GM21528 (cell line): ENCODE measurements at regions not wholly inside any gene's neighbourhood (a gene's known extent, or its start where the extent isn't known, plus 50 kb on each side); places are given as distances from the start of the nearest gene placed in this dataset.

Source experiments
- ATAC-seq: cut with Tn5 transposase; IDR thresholded peaks from one replicate; pipeline ENCODE4 v1.9.1; 2021; ENCODE audit warnings: mild to moderate bottlenecking, moderate library complexity; ENCODE audit not compliant: unreplicated experiment, low FRiP score

DNA sequence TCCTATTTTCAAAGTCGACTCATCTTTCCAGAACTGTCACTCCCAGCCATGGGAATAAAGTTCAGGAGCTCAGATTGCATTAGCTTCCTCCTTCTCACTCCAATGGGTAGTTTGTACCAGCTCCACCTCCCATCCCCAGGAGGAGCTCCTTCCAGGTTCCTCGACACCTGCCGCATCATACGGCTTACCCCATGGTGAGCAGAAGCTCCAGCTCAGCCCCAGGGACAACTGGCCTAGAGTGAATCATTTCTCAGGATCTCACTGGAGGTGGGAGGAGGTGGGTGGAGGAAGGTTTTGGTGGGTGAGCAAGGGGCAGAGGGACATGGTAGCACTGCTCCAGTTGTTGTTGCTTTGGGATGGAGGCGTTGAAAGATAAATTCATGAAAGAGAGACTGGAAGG, 196.3 kb upstream of the PKDCC start:
- no peak for ATAC-seq

DNA sequence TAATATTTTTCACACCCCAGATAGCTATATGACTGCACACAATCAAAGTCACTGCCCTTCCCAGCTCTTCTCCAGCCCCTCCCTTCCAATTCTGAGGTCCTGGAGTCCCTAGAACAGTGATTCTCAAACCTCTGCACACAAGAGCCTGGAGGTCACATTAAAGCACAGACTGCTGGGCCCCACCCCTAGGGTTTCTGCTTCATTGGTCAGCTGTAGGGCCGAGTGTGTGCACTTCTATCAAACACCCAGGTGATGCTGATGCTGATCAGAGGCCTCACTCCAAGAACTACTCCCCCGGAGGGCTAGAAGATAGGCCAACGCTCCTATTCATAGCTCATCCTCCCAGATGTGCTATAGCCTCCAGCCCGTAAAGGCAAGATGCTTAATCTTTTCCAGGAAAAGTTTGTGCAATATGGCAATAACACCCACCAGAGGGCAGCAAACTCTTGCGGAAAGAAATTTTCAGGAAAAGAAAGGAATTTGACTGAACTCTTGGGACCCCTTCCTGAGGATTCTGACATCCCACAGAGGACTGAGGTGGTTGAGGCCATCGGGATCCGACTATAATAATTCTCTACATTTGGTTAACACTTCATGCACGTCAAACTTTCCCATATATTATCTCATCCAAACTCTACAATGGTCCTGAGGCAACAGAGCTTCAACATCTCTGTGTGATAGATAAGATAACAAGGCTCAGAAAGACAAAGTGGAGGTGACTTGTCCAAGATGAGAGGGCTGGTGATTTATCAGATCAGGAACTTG, 194.2 kb upstream of the PKDCC start:
- no peak for ATAC-seq

DNA sequence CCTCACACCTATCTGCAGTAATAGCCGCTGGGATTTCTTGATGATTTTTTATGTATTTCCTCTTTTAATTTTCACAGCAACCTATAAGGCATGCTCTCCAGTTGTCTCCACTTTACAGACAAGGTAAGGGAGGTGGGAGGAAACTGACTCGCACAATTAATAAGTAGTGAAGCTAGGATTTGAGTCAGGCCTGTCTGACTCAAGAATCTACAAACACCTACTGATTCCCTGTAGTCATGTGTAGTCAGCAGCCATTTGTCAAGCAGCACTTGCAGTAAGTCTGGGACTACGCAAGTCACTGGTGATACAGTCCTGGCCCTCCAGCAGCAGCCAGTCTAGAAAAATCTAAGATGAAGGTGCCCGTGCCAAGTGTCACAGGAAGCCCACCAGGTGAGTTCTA, 193.6 kb upstream of the PKDCC start:
- ATAC-seq: no peak

DNA sequence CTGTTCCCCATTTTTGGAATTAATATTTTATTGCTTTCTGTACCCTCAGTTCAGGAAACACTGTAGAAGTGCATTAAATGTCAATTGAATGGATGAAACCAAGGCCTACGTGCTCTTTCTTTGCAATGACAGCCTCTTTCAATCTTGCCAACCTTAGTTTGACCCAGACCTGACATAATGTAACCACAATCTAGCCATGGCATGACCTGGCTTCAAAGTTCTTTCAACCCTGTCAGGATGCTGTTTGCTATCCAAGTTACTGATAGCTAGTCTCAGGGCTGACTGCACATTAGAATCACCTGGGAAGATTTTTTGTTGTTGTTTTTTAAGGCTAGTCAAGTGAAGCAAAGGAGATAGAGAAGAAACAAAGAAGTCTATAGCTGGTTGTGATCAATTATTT, 190.9 kb upstream of the PKDCC start:
- no peak for ATAC-seq

DNA sequence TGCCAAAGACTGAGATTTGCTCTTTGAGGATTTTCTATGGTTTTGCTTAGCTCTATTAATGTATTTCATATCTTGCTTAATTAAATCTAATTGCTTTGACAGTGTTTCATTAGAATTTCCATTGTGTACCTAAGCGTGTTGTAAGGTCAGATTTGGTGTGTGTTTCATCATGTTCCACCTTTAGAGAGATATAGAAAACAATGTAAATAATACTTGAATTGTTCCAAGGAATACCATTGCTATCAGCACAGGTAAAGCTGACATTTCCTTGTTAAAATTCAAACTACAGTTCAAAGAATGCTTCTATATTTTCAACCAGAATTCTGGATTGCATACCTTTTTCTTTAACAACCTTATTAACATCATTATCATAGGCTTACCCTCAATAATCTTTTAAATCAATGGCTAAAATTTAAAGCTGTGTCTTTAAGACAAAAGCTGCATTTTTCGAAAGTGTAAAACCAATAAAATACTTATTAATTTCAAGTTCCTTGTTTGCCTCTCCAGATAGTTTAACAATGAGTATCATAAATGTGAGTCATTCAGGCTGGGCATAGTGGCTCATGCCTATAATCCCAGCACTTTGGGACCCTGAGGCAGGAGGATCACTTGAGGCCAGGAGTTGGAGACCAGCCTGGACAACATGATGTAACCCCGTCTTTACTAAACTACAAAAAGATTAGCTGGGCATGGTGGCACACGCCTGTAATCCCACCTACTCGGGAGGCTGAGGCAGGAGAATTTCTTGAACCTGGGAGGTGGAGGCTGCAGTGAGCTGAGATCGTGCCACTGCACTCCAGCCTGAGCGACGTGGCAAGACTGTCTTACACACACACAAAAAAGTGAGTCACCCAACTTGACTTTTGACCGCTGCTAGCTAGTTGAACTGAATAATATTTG, 188.0 kb upstream of the PKDCC start:
- ATAC-seq: no peak

DNA sequence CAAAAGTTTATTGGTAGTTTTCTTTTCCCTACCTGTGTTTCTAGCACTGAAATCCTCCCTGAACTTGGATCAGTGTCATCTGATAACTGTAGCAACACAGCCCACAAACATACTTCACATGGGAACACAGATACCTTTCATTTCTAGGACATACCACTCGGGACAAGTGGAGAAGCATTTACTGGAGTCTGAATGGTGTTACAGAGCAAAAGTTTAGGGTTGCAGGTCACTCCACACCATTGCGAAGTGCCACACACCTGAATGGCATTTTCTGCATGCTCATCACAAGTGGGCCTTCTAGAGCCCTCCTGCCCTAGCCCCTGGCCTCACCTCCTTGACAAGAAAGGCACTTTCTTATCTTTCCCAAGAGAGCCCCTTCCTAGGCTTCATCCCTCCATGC, 184.8 kb upstream of the PKDCC start:
- no peak for ATAC-seq

DNA sequence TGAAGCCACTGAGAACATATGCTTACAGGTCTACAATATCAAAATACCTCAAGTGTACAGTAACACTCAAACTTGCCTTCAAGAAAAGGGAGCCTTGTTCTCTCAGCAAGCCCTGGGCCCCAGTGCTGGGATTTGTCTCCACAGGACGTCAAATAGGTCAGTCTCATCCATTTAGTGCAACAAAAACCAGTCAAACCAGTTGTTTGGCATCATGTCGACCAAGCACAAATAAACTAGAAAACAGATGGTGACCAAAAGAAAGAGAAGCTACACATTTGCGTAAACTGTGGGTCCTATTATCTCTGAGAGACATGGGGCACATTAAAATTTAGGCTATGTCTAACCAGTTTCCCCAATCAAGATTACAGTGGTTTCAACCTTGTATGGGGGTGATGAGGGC, 182.6 kb upstream of the PKDCC start:
- no peak for ATAC-seq

DNA sequence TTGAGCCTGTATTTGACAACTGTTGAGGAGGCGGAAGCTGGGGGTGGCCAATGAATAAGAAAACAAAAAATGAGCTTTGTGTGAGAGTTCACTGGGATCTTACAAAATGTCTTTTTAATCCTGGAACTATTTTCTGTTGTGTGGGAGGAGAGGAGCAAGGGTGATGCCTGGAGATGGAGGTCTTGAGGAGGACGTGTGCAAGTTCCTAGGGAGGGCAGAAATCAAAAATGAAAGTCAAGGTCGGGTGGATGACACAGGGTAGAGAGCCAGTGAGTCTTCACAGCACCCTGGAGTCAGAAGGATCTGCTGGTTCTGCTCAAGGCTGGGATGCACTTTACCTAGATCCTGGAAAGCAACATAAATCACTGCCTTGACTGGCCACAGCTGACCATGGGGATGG, 180.3 kb upstream of the PKDCC start:
- no peak for ATAC-seq

DNA sequence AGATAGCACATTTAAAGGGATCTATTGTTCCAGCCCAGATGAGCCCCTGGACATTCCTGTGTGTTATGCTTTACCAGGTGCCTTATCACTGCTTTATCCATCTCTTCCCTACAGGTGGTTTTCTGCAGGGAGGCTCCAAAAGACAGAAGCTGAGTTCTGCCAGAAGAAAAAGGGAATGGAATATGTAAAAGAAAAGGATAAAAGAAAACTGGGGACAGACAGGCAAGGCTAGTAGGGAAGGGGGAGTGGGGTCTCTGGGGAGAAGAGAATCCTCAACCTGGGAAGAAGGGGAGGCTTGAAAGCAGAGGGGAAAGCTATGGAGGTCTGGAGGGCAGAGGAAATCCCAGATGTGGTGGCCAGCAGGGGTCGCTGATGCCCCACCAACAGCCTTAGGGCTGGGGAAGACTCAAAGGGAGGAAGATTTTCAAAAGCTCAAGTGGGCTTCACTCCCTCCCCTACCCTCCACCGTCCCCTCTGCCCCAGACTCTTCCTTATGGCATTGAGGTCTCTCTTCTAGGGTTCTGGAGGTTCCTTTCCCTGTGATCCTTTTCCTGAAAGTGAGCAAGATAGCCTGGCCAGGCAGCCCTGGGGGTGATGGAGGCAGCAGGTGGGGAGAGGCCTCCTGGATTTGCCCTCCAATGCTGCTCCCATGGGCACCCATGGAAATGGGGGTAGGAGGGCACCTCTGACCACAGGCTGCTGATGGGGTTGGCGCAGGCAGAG, 178.1 kb upstream of the PKDCC start:
- no peak for ATAC-seq

DNA sequence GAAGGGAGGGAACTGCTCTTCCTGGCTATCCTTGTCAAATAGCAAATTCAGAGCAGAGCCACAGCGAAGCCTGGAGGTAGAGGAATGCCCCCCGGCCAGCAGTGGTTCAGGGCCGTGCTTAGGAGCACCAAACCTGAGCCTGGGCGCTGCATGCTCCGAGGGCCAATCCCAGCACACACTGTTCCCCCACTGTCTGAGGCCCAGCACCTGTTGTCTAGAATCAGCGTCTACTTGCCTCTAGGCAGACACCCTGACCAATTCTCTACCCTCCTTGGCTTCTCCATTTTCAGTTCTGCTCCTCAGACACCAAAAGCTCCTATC, 177.6 kb upstream of the PKDCC start:
- no peak for ATAC-seq

DNA sequence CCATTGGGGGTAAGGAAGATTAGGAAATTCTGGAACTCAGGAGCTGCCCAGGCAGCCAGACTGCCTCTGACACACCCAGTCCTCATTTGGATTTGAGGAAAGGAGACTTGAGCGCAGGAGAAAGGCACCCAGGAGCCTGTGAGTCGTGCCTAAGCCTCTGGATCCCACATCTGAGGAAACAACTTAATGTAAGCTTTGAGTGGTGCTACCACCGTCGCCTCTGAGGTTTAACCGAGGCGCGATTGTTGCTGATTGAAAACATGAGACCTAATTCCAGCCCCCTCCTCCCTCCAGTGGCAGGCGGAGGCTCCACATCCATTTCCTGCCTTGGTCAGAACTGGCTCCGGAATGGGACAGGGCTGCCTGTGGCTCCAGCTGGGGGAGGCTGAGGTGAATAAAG, 176.7 kb upstream of the PKDCC start:
- ATAC-seq: no peak

DNA sequence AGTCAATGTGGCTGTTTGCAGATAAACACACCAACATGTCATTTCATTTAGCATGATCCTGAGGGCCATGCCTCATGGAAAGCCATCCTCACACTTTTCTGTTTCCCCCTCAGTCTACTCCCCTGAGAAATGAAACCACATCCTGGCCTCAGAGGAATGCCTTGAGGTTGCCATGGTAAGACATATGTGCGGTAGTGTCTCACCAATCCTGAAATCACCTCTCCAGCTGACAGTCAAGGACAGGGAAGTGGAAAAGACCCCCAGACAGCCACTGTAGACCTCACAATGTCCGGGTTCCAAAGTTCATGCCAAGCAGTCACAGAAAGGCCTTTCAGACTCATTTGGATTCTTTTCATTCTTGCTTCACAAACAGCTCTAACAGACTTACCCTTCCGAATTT, 175.2 kb upstream of the PKDCC start:
- no peak for ATAC-seq

DNA sequence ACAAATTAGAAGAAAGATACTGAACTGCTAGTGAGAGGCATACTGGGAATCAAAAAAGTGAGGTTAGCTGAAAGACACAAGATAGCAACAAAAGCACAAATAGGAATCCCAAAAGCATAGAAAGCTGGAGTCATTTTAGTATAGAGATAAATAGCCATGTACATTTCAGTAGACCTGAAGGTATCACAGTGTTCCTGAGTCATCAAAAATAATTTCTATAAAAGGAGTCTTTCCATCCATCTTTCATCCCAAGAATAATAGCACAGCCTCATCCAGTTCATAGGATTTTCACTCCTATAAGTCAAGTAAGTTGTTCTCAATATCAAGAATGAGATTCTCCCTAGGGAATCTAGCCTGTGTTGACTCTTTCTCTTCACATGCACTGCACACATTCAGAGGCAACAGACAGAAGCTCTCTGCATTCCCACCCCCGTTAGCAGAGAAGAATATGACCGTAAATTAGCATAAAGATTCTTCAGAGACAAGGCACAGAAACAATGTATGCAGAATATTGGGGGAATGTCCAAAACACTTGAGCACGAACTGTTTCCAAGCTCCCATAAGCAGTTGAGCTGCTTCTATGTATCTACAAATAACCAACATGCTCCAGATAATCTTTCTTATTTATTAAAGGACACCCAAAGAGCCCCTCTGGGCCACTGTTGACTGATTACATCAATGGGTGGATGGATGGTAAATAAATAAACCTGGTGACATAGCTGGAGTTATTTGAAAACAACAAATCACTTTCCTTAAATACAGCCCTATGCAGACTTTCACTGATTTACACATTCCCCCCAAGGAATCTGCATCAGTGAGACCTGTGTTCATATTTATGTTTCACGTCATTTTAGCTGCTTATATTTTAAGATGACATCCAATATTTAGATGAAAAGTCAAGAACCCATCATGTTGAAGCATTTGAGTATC, 174.5 kb upstream of the PKDCC start:
- no peak for ATAC-seq

DNA sequence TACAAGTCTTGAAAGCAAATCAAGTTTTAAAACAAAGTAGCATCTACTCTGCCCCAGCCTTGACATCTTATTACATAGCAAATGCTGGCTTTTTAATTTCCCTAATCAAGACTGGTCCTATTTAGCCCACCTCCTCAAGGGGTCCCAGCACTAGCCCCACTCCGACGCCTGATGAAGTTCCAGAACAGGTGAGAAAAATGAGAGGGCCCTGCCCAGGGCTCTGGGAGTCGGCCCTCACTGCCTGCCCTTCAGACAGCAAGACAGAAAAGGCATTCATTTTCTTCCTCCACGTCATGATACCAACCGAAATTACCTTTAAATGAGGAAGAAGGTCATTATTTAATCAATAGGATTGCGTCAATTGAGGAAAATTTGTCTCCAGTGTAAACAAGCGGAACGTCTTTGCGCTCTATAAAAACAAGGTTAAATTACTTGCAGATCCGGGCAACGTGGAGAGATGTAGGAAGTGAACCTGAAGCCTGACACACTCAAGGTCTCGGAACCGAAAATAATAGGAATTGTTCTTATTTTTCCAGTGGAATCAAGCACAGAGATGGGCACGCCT, 170.6 kb upstream of the PKDCC start:
- ATAC-seq: no peak

DNA sequence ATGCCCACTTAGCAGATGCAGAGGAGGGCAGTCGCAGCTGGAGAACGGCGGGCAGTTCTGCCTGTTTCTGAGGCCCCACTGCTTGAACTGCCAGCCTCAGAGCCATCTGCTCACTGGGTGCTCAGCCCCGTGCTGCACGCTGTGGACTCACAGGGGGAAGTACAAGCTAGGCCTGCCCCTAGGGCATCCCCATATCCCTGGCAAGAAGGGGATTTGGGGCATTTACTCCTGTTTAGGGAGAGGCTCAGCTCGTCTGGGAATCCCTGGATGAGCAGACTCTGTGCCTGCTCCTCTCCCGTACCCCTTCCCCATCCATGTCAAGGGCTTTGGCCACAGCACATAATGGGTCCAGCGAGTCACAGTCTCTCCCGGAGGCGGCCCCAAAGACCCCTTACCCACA, 169.8 kb upstream of the PKDCC start:
- no peak for ATAC-seq

DNA sequence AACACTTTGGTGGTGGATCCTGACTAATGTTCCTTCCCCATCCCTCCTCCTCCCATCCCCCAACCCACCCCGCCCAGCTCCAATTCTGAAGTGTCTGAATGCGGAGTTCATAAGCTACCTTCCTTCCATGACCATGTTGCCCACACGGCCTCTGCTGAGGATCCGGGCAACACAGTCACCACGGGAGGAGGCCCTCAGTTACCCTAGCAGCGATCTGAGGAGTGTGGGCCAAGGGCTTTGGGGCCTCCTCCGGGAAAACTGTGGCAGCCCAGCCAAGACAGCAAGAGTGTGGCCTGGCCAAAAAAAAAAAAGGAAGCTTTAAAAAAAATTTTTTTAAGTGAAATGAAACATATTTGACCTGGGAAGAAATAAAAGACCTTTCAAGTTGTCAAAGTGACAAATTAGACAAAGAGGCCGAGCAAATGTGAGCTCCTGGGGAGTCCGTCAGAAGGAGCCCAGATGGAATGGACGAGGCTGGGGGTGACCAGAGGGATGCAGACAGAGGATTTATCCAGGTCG, 169.0 kb upstream of the PKDCC start:
- ATAC-seq: no peak

DNA sequence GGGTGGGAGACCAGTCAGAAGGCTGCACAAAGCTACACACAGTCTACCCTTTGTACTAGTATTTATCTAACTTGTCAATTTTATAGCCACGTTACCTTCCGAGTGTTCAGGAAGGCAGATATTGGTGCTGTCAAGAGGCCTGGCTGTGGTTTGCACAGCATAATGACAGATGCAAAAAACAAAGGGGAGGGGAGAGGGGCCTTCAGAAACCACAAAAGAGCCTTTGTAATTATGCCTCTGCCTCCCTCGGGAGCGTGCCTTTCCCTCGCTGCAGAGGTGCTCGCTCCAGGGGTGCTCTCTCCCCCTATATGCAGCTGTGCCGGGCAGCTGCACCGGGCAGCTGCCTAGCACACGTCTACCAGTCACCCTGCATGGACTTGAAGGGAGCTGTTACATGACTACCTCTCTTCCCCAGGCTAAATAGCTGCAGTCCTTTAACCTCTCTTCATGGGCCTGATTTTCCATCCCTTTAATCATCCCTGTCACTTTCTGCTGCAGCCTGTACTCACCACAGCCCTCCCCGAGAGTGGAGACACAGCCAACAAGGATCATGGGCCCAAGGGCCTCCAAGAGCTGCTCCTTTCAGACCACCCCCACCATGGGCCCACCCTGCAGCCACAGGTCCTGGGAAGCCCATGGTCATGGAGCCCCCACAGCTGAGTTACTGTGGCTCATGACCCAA, 168.4 kb upstream of the PKDCC start:
- no peak for ATAC-seq

DNA sequence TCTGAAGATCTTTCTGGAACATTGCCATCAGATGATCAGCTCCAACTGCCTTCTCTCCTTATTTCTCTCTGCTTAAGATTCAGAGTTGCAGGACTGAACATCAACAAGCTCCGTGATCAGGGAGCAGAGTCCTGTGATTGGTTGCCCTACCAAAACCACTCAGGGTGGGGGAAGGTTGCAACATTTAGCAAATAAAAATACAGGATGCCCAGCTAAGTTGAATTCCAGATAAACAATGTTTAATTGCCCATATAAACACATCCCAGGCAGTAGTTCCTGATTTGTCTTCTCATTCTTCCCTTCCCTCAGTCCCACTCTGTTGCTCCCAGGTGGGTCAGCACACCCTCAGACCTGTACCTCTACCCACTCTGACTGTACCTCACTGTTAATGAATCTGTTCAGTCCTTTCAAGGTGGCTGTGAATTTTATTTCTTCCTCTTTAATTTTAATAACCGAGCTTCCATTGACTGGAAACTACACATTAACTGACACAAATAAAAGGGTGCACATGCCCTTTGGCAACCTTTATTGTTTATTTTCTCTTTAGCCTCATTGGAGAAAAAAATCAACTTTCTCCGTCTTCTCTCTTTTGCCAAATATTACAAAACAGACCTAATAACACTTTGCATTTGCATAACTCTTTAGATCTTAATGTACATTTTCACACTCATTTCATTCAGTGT, 167.1 kb upstream of the PKDCC start:
- no peak for ATAC-seq

DNA sequence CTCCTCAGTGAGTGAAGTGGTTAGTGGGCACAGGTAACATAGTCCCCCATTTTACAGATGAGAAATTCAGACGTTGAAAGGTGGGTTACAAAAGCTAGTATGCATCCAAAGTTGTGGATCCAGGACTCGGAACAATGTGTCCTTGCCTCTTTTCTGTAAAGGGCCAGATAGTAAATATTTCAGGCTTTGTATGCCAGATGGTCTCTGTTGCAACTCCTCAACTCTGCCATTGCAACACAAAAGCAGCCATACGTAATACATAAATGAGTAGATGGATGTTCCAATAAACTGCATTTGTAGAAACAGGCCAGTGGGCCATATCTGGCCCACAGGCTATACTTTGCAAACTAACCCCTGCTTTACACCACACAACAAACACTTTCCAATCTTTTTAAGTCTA, 166.6 kb upstream of the PKDCC start:
- ATAC-seq: no peak
